GM10248 (cell line): ENCODE measurements at regions not wholly inside any gene's neighbourhood (a gene's known extent, or its start where the extent isn't known, plus 50 kb on each side); places are given as distances from the start of the nearest gene placed in this dataset.

Experiments used
- CTCF ChIA-PET: fragments of 300-600 bp; sonication (Branson Sonifier 250); formaldehyde crosslinking; extraction: SDS; loops from one replicate; lab custom pipeline; 2021; ENCODE audit warnings: antibody characterized with exemption; lab: Yijun Ruan, JAX
- POLR2A ChIA-PET: fragments of 350-650 bp; sonication (Branson Sonifier 250); formaldehyde crosslinking; extraction: SDS; loops from one replicate; lab custom pipeline; 2020; ENCODE audit warnings: antibody characterized with exemption; lab: Yijun Ruan, JAX
- DNase-seq: peaks from one replicate; pipeline ENCODE4 v3.0.0; 2012; ENCODE audit errors: extremely low spot score
- CTCF ChIP-seq: IDR thresholded peaks from 2 replicates; pipeline ENCODE4 v1.5.1; 2012; ENCODE audit warnings: mild to moderate bottlenecking, low read depth; ENCODE audit errors: extremely low read depth, missing control alignments, control extremely low read depth

- ChIA-PET POLR2A (no interaction called here), CTCF (interaction anchor here (1.1 to 1.3 kb wide), 2 partner anchors 8 to 10 kb away, joined by 4 to 5 read pairs; no protein-coding TSS in a partner anchor)
- DNase-seq: no peak
- no peak for TF ChIP-seq CTCF
Observed at GRCh38 chr3:35936571-35936970, 297.2 kb downstream of the ARPP21 start.

- no peak for DNase-seq
- no peak for TF ChIP-seq CTCF
- CTCF ChIA-PET: interaction anchor here (1.0 to 1.4 kb wide), 3 partner anchors 9 to 22 kb away, joined by 3 to 4 read pairs (median 3); no protein-coding TSS in a partner anchor
- POLR2A ChIA-PET: no interaction called here
Observed at GRCh38 chr3:35944926-35945710, 305.8 kb downstream of the ARPP21 start.

- POLR2A ChIA-PET: no interaction called here
- TF ChIP-seq CTCF: peak; percentile 16
- DNase-seq: peak; percentile 5
- CTCF ChIA-PET: interaction anchor here (1.9 kb wide), 1 partner anchor 10 kb away, joined by 5 read pairs; no protein-coding TSS in a partner anchor
Observed at GRCh38 chr3:35946121-35946853, 307.0 kb downstream of the ARPP21 start.

- DNase-seq: no peak
- TF ChIP-seq CTCF: no peak
- POLR2A ChIA-PET: no interaction called here
- CTCF ChIA-PET: interaction anchor here (1.4 to 1.9 kb wide), 2 partner anchors 11 to 13 kb away, joined by 4 to 5 read pairs; no protein-coding TSS in a partner anchor
Observed at GRCh38 chr3:35946854-35947515, 307.7 kb downstream of the ARPP21 start.

GRCh38 chr3:35950021-35950420, 310.7 kb downstream of the ARPP21 start:
- POLR2A ChIA-PET: no interaction called here
- no peak for TF ChIP-seq CTCF
- CTCF ChIA-PET: interaction anchor here (1.0 to 2.3 kb wide), 2 partner anchors 10 to 42 kb away, joined by 3 to 6 read pairs; no protein-coding TSS in a partner anchor
- no peak for DNase-seq

GRCh38 chr3:35954413-35954812, 315.1 kb downstream of the ARPP21 start:
- ChIA-PET POLR2A (no interaction called here), CTCF (interaction anchor here (0.9 to 2.8 kb wide), 2 partner anchors 11 to 746 kb away, joined by 3 to 9 read pairs; no protein-coding TSS in a partner anchor)
- no peak for DNase-seq
- no peak for TF ChIP-seq CTCF
